ENCODE measurements at regions not wholly inside any gene's neighbourhood (a gene's known extent, or its start where the extent isn't known, plus 50 kb on each side); places are given as distances from the start of the nearest gene placed in this dataset.

- DNase-seq = no peak
- no peak overlapping the region for H3K27ac ChIP-seq
- WGBS, 2 donors = 98% methylated on average over 4 of the region's 4 CpGs
- intact Hi-C loops (cut with DNase I) = no loop called here
- no peaks in the 10 kb centered on the region for H3K27me3 ChIP-seq
- H3K4me1 ChIP-seq = peaks cover 0 to 13% of the 10 kb centered on the region in 2 donors
- no peak overlapping the region for H3K4me3 ChIP-seq (replicated peaks in 1 of 3)
- TF ChIP-seq CTCF (IDR thresholded peaks at IDR 0.05) (no peak), POLR2A (IDR thresholded peaks at IDR 0.05) (no peak)
- H3K9me3 ChIP-seq = no peaks in the 10 kb centered on the region
- no peaks in the 10 kb centered on the region for H3K36me3 ChIP-seq
Observed at GRCh38 chr18:56086176-56086575, 498.2 kb upstream of the TCF4 start.

GRCh38 chr18:56085551-56085950 lies 497.6 kb upstream of the TCF4 start:
- H3K9me3 ChIP-seq = no peaks in the 10 kb centered on the region
- no peak overlapping the region for H3K27ac ChIP-seq
- intact Hi-C loops (cut with DNase I) = no loop called here
- 75% methylated on average over 5 of the region's 5 CpGs for WGBS, 2 donors
- H3K36me3 ChIP-seq = no peaks in the 10 kb centered on the region
- H3K27me3 ChIP-seq = no peaks in the 10 kb centered on the region
- DNase-seq = no peak
- no peak overlapping the region for H3K4me3 ChIP-seq (replicated peaks in 1 of 3)
- no peak for TF ChIP-seq CTCF (IDR thresholded peaks at IDR 0.05)
- no peak for TF ChIP-seq POLR2A (IDR thresholded peaks at IDR 0.05)
- peaks cover 0 to 13% of the 10 kb centered on the region in 2 donors for H3K4me1 ChIP-seq

- 82 to 84% methylated on average over 8 of the region's 8 CpGs for WGBS, 2 donors
- no peak overlapping the region for H3K27ac ChIP-seq
- H3K4me3 ChIP-seq (replicated peaks in 1 of 3) = no peak overlapping the region
- no peaks in the 10 kb centered on the region for H3K9me3 ChIP-seq
- no peak for TF ChIP-seq POLR2A (IDR thresholded peaks at IDR 0.05)
- TF ChIP-seq CTCF (IDR thresholded peaks at IDR 0.05) = no peak
- no peaks in the 10 kb centered on the region for H3K36me3 ChIP-seq
- peaks cover 0 to 13% of the 10 kb centered on the region in 2 donors for H3K4me1 ChIP-seq
- H3K27me3 ChIP-seq = no peaks in the 10 kb centered on the region
- DNase-seq = no peak
- intact Hi-C loops (cut with DNase I) = no loop called here
Observed at GRCh38 chr18:56083523-56084287, 495.7 kb upstream of the TCF4 start.

- H3K27ac ChIP-seq = no peak overlapping the region
Observed at GRCh38 chr18:56083097-56083521, 495.1 kb upstream of the TCF4 start.

GRCh38 chr18:56076723-56077122 lies 488.7 kb upstream of the TCF4 start:
- DNase-seq = no peak
- Histone ChIP-seq H3K36me3 (no peaks in the 10 kb centered on the region), H3K27me3 (no peaks in the 10 kb centered on the region), H3K9me3 (no peaks in the 10 kb centered on the region), H3K27ac (no peak overlapping the region), H3K4me1 (no peaks in the 10 kb centered on the region), H3K4me3 (replicated peaks in 1 of 3) (no peak overlapping the region)
- TF ChIP-seq CTCF (IDR thresholded peaks at IDR 0.05) = no peak
- no peak for TF ChIP-seq POLR2A (IDR thresholded peaks at IDR 0.05)
- WGBS, 2 donors = 83% methylated on average over 1 of the region's 1 CpG
- intact Hi-C loops (cut with DNase I) = no loop called here

More at GRCh38 chr18:56083097-56083521, 495.1 kb upstream of the TCF4 start:
- H3K9me3 ChIP-seq = no peaks in the 10 kb centered on the region
- intact Hi-C loops (cut with DNase I) = no loop called here
- H3K4me3 ChIP-seq (replicated peaks in 1 of 3) = no peak overlapping the region
- H3K27me3 ChIP-seq = no peaks in the 10 kb centered on the region
- H3K36me3 ChIP-seq = no peaks in the 10 kb centered on the region
- 68 to 78% methylated on average over 7 of the region's 7 CpGs for WGBS, 2 donors
- H3K4me1 ChIP-seq = peaks cover 0 to 13% of the 10 kb centered on the region in 2 donors
- no peak for TF ChIP-seq POLR2A (IDR thresholded peaks at IDR 0.05)
- DNase-seq = no peak
